ENCODE measurements at regions not wholly inside any gene's neighbourhood (a gene's known extent, or its start where the extent isn't known, plus 50 kb on each side); places are given as distances from the start of the nearest gene placed in this dataset.

- TF ChIP-seq CTCF (IDR thresholded peaks at IDR 0.05; ENCODE audit: control insufficient read depth, insufficient read depth, low read depth, low read length, missing control alignments): no peak
- no peak overlapping the region for H3K4me3 ChIP-seq (ENCODE audit: control insufficient read depth, low read depth, low read length)
Measured at GRCh38 chr11:10918275-10918674, 60.4 kb upstream of the ZBED5 start.

GRCh38 chr11:10917802-10918201 is 59.9 kb upstream of the ZBED5 start:
- TF ChIP-seq CTCF (IDR thresholded peaks at IDR 0.05; ENCODE audit: control insufficient read depth, insufficient read depth, low read depth, low read length, missing control alignments): no peak
- no peak overlapping the region for H3K4me3 ChIP-seq (ENCODE audit: control insufficient read depth, low read depth, low read length)
- DNase-seq (ENCODE audit: low read depth): no peak

More at GRCh38 chr11:10918275-10918674, 60.4 kb upstream of the ZBED5 start:
- no peak for DNase-seq (ENCODE audit: low read depth)

- H3K4me3 ChIP-seq (ENCODE audit: control insufficient read depth, low read depth, low read length): no peak overlapping the region
- no peak for DNase-seq (ENCODE audit: low read depth)
- TF ChIP-seq CTCF (IDR thresholded peaks at IDR 0.05; ENCODE audit: control insufficient read depth, insufficient read depth, low read depth, low read length, missing control alignments): no peak
Measured at GRCh38 chr11:10916665-10917064, 58.8 kb upstream of the ZBED5 start.

DNA sequence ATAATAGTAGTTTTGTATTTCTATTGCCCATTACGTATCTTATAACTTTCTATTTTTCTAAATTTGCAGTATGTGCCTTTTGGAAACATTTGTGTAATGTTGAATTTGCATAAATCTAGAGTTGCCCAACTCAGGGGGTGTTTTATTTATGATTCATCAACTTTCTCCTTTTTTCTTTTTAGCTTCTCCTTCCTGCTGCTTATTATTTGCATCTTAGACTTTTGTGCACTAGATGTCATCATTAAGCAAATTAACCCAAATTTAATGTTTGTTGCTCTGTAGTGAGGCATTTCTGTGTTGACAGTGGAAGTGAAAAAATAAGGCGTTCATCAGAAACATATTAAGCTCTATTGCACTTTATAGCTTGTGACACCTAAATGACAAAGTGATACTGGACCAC is 56.2 kb upstream of the ZBED5 start:
- no peak for TF ChIP-seq CTCF (IDR thresholded peaks at IDR 0.05; ENCODE audit: control insufficient read depth, insufficient read depth, low read depth, low read length, missing control alignments)
- DNase-seq (ENCODE audit: low read depth): no peak
- H3K4me3 ChIP-seq (ENCODE audit: control insufficient read depth, low read depth, low read length): no peak overlapping the region

DNA sequence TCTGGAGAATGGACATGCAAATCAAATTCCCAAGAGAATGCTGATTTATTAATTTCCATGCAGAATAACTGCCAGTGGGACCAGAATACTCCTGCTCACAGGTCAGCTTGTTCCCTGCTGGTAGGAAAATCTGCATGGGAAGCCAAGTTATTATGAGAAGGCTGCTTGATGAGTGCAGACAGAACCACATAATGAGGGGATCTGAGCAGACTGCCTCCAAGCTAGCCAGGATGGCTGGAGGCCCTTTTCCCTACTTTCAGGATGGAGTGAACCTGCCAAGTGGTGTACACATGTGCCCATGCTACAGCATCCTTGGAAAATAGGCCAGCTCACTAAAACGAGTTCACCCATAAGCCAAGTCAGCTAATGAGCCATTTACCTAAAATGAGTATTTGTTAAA is 55.2 kb upstream of the ZBED5 start:
- no peak for TF ChIP-seq CTCF (IDR thresholded peaks at IDR 0.05; ENCODE audit: control insufficient read depth, insufficient read depth, low read depth, low read length, missing control alignments)
- no peak overlapping the region for H3K4me3 ChIP-seq (ENCODE audit: control insufficient read depth, low read depth, low read length)
- DNase-seq (ENCODE audit: low read depth): no peak

DNA sequence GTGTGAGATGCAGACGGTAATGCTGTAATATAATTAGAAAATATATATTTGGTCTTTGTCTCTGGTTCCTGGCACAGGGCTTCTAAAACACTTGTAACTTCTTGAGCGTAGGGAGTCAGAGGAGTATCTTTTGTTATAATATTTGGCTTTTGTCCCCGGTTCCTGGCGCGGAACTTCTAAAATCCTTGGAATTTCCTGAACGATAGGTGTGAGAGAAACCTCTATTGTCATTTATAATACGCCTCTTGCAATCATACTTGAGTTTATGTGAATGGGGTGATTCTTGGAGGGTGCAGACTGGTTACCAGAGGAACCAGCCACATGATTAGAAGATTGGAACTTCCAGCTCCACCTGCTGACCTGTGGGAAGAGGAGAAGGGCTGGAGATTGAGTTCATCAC is 54.1 kb upstream of the ZBED5 start:
- no peak for TF ChIP-seq CTCF (IDR thresholded peaks at IDR 0.05; ENCODE audit: control insufficient read depth, insufficient read depth, low read depth, low read length, missing control alignments)

More for the DNA sequence above, 54.1 kb upstream of the ZBED5 start:
- DNase-seq (ENCODE audit: low read depth): no peak
- H3K4me3 ChIP-seq (ENCODE audit: control insufficient read depth, low read depth, low read length): no peak overlapping the region

Data from AG09309 (cell line).